HFF-Myc (cell line): ENCODE measurements at regions not wholly inside any gene's neighbourhood (a gene's known extent, or its start where the extent isn't known, plus 50 kb on each side); places are given as distances from the start of the nearest gene placed in this dataset.

ENCODE experiments used
- DNase-seq: peaks from one replicate; pipeline ENCODE4 v3.0.0-alpha.2; 2011; ENCODE audit warnings: low read depth; ENCODE audit errors: extremely low read depth
- H3K4me3 ChIP-seq: replicated peaks from 2 replicates; pipeline ENCODE4 v1.5.1; 2011; ENCODE audit warnings: low read depth, mild to moderate bottlenecking, control low read depth, low read length
- TF ChIP-seq, protein P1 (sequence below): IDR thresholded peaks from 2 replicates; pipeline ENCODE4 v1.5.1; 2012; ENCODE audit warnings: mild to moderate bottlenecking, low read depth, low read length, control low read depth; ENCODE audit errors: missing control alignments

DNA sequence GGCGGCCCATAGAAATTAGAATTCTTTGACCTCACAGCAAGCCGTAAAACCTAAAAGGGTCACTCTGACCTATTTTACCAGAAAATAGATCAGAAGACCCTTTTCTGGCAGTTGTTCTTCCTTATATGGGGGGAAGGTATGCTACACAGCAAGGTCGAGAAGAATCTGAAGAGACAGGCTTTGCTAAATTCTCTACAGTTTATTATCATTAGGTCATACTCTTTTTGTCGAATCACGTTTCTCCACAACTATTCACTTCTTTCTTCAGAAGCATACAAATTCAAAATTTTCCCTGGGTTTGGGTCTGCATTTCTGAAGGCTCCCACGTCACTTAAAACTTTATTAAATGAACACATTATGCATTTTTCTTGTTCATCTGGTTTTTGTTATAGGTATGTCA is 229.5 kb upstream of the GRM7 start:
- H3K4me3 ChIP-seq = no peak overlapping the region
- no peak for DNase-seq
- TF ChIP-seq, protein P1, sequence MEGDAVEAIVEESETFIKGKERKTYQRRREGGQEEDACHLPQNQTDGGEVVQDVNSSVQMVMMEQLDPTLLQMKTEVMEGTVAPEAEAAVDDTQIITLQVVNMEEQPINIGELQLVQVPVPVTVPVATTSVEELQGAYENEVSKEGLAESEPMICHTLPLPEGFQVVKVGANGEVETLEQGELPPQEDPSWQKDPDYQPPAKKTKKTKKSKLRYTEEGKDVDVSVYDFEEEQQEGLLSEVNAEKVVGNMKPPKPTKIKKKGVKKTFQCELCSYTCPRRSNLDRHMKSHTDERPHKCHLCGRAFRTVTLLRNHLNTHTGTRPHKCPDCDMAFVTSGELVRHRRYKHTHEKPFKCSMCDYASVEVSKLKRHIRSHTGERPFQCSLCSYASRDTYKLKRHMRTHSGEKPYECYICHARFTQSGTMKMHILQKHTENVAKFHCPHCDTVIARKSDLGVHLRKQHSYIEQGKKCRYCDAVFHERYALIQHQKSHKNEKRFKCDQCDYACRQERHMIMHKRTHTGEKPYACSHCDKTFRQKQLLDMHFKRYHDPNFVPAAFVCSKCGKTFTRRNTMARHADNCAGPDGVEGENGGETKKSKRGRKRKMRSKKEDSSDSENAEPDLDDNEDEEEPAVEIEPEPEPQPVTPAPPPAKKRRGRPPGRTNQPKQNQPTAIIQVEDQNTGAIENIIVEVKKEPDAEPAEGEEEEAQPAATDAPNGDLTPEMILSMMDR = no peak

DNA sequence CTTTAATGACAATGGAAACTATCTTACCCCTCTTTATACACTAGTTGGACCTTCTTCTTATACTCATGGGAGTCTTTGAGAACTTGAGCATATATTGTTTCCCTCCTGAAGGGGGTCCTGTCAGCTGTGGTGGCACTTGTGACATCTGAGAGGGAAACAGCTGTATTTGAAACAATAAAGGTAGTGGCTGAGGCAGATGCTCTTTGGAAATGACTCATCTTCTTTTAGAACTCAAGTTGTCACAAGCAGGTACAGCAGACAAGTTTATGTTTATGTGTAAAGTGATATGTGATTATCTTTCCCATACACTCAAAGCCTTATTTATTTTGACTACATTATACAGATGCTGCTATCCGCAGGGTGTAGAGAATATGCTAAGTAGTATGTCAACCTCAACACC is 220.0 kb upstream of the GRM7 start:
- no peak overlapping the region for H3K4me3 ChIP-seq
- TF ChIP-seq, protein P1 = no peak
- DNase-seq = no peak

GRCh38 chr3:6644070-6644929 is 216.6 kb upstream of the GRM7 start:
- TF ChIP-seq, protein P1 = no peak
- no peak overlapping the region for H3K4me3 ChIP-seq
- no peak for DNase-seq

DNA sequence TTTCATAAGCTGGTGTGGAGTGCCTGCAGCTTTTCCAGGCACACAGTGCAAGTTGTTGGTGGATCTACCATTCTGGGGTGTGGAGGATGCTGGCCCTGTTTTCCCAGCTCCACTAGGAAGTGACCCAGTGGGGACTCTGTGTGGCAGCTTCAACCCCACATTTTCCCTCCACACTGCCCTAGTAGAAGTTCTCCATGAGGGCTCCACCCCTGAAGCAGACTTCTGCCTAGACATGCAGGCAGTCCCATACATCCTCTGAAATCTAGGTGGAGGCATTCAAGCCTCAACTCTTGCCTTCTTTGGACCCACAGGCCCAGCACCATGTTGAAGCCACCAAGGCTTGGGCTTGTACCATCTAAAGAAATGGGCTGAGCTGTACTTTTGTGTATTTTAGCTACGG is 206.2 kb upstream of the GRM7 start:
- DNase-seq = no peak
- TF ChIP-seq, protein P1 = no peak
- H3K4me3 ChIP-seq = no peak overlapping the region

- no peak overlapping the region for H3K4me3 ChIP-seq
- DNase-seq = no peak
- TF ChIP-seq, protein P1 = no peak
Measured at GRCh38 chr3:6655275-6655674, 205.6 kb upstream of the GRM7 start.

DNA sequence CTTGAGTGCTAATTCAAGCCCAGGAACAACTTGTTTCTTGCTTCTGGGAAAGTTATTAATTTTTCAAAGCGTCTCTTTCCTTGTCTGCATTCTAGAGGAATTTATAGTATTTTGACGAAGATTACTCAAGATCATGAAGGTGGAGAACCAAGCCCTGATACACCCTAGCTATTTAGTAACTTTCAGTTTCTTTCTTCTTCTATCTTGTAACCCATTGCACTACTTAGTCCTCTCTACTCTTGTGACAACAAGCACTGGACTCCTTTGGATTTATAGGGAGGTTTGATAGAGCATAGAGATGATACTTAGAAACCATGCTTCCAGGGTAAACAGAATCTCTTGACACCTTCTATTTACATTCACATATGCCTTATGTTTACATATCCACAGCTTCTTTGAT is 203.3 kb upstream of the GRM7 start:
- TF ChIP-seq, protein P1 = no peak
- no peak for DNase-seq
- H3K4me3 ChIP-seq = no peak overlapping the region

- TF ChIP-seq, protein P1 = no peak
- no peak for DNase-seq
- no peak overlapping the region for H3K4me3 ChIP-seq
Measured at GRCh38 chr3:6667354-6667753, 193.6 kb upstream of the GRM7 start.
